K562 (cell line): ENCODE measurements at regions not wholly inside any gene's neighbourhood (a gene's known extent, or its start where the extent isn't known, plus 50 kb on each side); places are given as distances from the start of the nearest gene placed in this dataset.

ENCODE experiments used
- ARID4B ChIP-seq: sonication (generic); formaldehyde crosslinking; IDR thresholded peaks from 2 replicates; pipeline ENCODE4 v1.8.0; 2022; ENCODE audit warnings: mild to moderate bottlenecking, missing genetic modification reagents
- IFI16 ChIP-seq: fragments of 250-450 bp; sonication (Bioruptor Pico); IDR thresholded peaks from 2 replicates; pipeline ENCODE4 v2.1.2; 2022; ENCODE audit warnings: mild to moderate bottlenecking, inconsistent platforms
- KLF6 ChIP-seq: fragments of 250-450 bp; sonication (Bioruptor Pico); IDR thresholded peaks from 2 replicates; pipeline ENCODE4 v1.4.0; 2020; ENCODE audit warnings: mild to moderate bottlenecking, moderate library complexity, borderline replicate concordance
- PTTG1 ChIP-seq: fragments of 450-650 bp; IDR thresholded peaks from 2 replicates; pipeline ENCODE4 v1.6.1; 2016; ENCODE audit warnings: low read depth, mild to moderate bottlenecking, missing genetic modification characterization, missing compliant biosample characterization
- SAFB ChIP-seq: fragments of 200-400 bp; formaldehyde crosslinking; IDR thresholded peaks from 2 replicates; pipeline ENCODE4 v1.6.1; 2017; ENCODE audit warnings: low read depth, low read length, borderline replicate concordance
- SLC30A9 ChIP-seq: fragments of 250-450 bp; sonication (Bioruptor Pico); IDR thresholded peaks from 2 replicates; pipeline ENCODE4 v1.8.0; 2022; ENCODE audit warnings: mild to moderate bottlenecking, moderate library complexity
- SP2 ChIP-seq: IDR thresholded peaks from 2 replicates; pipeline ENCODE4 v1.6.1; 2011; ENCODE audit warnings: mild to moderate bottlenecking, low read depth, low read length, moderate library complexity; ENCODE audit not compliant: poor library complexity, severe bottlenecking; ENCODE audit errors: extremely low read depth
- ZC3H8 ChIP-seq: fragments of 450-650 bp; IDR thresholded peaks from 2 replicates; pipeline ENCODE4 v1.6.1; 2017
- ZNF318 ChIP-seq, 2 experiments: fragments of 450-650 bp; IDR thresholded peaks; 2 replicates each; pipeline ENCODE4 v1.6.1; 2016; ENCODE audit warnings: mild to moderate bottlenecking in 2 of 2, borderline replicate concordance in 1 of 2, low read depth in 1 of 2, moderate library complexity in 1 of 2
- ZNF408 ChIP-seq: fragments of 250-450 bp; sonication (Bioruptor Pico); IDR thresholded peaks from 2 replicates; pipeline ENCODE4 v1.4.0; 2020; ENCODE audit warnings: low read depth, mild to moderate bottlenecking, moderate library complexity
- ZNF507 ChIP-seq: conservative IDR thresholded peaks from 2 replicates; pipeline ENCODE4 v1.6.1; 2017; ENCODE audit warnings: missing genetic modification characterization, missing compliant biosample characterization
- TF ChIP-seq, protein P1 (sequence below): fragments of 250-450 bp; sonication (Bioruptor Pico); IDR thresholded peaks from 2 replicates; pipeline ENCODE4 v1.4.0; 2020; ENCODE audit warnings: mild to moderate bottlenecking, moderate library complexity, borderline replicate concordance

- TF ChIP-seq ARID4B (CRISPR knock-in tag) (no peak), ZNF408 (CRISPR knock-in tag) (no peak), PTTG1 (no peak), SP2 (no peak), ZNF507 (tag) (no peak), ZNF318 (IDR thresholded peaks at IDR 0.05; ENCODE audit: borderline replicate concordance in 1 of 2, low read depth in 1 of 2) (no peak), KLF6 (CRISPR knock-in tag) (no peak), IFI16 (CRISPR knock-in tag) (no peak), SLC30A9 (CRISPR knock-in tag) (no peak), SAFB (no peak), ZC3H8 (no peak)
- TF ChIP-seq, protein P1, sequence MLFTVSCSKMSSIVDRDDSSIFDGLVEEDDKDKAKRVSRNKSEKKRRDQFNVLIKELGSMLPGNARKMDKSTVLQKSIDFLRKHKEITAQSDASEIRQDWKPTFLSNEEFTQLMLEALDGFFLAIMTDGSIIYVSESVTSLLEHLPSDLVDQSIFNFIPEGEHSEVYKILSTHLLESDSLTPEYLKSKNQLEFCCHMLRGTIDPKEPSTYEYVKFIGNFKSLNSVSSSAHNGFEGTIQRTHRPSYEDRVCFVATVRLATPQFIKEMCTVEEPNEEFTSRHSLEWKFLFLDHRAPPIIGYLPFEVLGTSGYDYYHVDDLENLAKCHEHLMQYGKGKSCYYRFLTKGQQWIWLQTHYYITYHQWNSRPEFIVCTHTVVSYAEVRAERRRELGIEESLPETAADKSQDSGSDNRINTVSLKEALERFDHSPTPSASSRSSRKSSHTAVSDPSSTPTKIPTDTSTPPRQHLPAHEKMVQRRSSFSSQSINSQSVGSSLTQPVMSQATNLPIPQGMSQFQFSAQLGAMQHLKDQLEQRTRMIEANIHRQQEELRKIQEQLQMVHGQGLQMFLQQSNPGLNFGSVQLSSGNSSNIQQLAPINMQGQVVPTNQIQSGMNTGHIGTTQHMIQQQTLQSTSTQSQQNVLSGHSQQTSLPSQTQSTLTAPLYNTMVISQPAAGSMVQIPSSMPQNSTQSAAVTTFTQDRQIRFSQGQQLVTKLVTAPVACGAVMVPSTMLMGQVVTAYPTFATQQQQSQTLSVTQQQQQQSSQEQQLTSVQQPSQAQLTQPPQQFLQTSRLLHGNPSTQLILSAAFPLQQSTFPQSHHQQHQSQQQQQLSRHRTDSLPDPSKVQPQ (CRISPR knock-in tag) = no peak
- TF ChIP-seq, all 486 proteins: peak for 0
Measured at GRCh38 chr2:16059393-16060016, 119.2 kb downstream of the MYCN start (continued).
